NCI-H748 (cell line): ENCODE measurements at regions not wholly inside any gene's neighbourhood (a gene's known extent, or its start where the extent isn't known, plus 50 kb on each side); places are given as distances from the start of the nearest gene placed in this dataset.
"Not testable (repeated sequence)": the region's sequence is repeated elsewhere in the genome, so short reads cannot be mapped to it uniquely, and the experiment has no call there.

Source experiments
- DNase-seq: peaks from one replicate; lab custom pipeline; 2025; ENCODE audit not compliant: unreplicated experiment; lab: John Stamatoyannopoulos, UW

DNA sequence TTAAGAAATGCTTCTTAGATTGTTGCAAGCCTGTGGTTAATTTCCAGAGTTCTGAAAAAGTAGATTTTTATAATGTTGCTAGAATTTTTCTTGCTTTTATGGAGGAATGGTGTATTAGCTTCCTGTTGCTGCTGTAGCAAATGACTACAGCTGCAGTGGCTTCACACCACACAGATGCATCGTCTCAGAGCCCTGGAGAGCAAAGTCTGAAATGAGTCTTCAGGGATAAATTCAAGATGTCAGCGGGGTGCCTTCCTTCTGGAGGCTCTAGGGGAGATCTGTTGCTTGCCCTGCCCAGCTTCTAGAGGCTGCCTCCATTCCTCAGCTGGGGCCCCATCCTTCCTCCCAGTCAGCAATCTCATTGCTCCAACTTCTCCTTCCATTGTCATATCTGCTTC lies 187.8 kb downstream of the ZNF516 start:
- DNase-seq, result no peak

DNA sequence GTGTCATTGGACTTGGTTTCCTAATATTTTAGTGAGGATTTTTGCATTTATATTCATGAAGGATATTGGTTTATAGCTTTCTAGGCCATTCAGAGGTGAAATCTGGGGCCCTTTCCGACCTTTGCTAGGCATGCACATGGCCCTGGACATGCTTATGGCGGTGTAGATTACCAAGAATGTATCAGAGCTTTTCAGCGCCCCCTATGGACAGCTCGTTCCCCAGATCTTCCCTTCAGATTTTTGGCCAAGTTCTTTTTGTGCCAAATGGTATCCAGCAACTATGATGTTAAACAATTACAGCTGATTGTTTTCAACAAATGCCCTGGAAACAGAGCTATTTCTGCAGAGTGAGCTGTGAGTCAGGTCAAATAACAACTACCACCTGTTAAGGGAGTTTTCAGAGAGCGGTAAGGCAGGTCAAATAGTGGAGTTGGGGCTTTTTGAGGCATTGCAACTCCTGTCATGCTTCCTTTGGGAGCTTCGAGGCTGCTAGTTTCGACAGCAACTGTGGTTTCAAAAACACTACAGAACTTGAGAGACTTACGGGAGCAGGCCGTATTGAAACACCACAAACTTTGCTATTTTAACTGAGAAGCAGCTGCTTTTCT lies 188.3 kb downstream of the ZNF516 start:
- DNase-seq, result no peak

DNA sequence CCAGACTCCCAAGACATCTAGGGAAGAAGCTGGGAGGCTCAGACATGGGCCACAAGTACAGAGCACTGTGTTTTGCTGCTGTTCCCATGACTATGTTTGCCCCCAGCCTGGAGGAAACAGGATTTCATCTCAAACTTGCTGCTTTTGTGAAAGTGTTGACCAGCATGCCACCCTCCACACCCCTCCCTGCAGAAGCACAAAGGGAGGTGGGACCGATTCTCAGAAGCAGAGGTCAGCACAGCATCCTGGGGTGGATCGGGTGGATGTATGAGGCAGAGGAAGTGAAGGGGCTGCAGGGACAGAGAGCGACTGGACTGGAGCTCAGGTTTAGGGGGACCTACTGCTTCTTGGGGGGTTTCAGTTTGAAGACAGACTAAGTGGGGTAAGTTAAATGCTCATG lies 209.2 kb downstream of the ZNF516 start:
- no peak for DNase-seq

DNA sequence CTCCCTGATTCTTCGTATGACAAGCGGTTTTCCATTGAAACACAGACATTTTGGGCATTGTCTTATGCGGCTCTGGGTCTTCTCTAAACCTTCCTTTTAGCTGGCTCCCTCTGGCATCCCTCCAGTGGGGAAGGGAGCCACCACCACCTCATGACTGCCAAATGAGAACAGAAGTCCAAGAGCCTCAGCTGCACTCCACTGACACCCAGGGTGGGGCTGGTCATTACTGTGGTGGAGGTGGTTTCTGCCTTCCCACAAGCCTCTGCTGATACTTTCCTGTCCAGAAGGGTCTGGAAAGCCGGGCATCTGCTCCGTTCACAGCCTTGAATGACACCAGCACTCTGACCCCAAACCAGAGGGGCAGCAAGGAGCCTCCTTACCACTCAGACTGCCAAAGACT lies 213.5 kb downstream of the ZNF516 start:
- no peak for DNase-seq

DNA sequence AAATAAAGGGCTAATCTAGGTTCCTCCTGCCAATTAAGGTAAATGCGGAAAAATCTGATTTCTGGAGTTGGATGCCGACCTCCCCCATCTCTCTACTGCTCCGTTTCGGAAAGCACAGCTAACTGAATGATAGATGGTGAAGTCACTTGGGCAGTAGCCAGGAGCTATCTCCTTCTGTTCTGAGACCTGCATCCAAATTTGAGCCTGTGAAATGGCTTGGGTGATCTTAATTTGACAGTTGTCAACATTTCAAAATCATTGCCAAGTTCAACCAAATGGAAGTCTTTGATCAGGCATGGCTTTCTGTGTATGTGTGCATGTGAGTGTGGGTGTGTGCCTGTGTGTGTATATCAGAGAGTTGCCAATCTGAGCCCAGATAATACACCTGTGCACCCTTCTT lies 217.2 kb downstream of the ZNF516 start:
- DNase-seq, result no peak

DNA sequence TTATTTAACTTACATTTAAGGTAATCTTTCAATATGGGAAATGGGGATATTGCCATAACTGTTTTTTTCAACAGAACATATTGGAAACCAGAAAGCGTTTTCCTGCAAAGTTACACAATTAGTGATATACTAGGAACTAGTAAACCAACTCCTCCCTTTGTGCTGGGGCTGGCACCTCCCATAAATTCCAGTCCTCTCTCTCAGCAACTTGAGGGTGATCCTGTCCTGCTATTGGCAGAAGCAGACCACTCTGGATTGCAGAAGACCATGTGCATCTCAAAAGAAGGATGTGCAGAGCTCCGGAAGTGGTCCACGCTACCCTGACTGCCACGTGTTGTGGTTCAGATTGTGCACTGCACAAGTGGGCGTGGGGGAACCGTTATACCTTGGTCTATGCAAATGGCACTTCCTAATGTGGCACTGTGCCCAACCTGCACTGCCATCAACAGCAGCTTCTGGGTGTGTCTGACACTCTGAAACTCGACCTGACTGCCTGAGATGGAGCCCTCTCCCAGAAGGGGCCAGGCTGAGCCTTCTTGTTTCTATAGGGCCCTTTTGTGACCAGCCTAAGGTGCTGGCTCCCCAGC lies 219.2 kb downstream of the ZNF516 start:
- DNase-seq, result peak; percentile 28

DNA sequence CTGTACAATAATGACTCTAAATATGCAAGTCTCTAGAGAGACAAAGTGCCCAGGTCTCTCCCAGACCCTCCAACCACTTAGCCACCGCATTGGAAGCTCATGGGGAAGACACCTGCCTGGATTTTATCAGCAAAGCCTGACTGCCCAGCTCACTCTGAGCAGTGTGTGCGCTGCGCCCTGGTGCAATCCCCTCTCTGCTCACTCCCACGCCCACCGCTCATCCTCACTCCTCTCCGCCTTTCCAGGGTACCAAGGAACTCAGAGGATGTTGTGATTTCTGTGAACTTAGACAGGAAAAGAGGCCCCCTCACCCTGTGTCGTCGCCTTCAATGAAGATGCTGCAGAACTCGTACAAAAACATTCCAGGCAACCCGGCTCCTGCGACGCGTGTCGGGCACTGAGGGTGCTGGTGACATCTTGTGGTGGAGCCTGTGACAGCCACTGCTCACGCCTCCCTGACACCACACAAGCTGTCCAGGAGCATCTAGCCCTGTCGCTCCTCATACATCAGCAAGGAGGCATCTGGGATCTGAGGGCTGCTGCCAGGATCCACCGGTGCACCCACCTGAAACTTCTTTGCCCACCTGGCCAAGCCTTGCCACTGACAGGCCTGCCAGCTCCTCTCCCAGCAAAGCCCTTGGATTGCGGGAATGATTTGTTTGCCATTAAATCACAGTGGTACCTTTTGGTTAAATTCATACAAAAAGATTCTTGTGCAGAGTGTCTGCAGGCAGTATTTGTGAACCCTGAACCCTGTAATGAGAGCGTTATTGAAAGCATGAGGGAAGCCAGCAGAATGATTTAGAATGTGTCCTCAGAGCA lies 220.4 kb downstream of the ZNF516 start:
- DNase-seq, result peak; percentile 69

DNA sequence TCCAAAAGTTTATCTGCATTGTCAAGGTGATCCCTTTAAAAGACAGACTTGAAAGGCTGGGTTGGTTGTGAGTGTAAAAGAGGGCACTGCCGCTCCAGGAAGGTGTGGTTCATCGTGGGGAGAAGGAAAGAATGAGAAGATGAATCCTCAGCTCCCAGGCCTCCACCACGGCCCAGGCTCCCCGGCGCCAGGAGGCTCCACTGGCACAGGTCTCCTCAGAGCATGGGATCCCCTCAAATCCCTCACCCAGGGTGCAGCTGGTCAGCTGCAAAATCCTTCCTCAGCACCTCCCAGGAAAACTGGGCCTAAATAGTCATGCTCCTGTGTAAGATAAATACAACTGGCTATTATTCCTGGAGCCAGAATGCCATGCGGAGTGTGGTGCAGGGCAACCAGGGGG lies 221.1 kb downstream of the ZNF516 start:
- DNase-seq, result no peak

DNA sequence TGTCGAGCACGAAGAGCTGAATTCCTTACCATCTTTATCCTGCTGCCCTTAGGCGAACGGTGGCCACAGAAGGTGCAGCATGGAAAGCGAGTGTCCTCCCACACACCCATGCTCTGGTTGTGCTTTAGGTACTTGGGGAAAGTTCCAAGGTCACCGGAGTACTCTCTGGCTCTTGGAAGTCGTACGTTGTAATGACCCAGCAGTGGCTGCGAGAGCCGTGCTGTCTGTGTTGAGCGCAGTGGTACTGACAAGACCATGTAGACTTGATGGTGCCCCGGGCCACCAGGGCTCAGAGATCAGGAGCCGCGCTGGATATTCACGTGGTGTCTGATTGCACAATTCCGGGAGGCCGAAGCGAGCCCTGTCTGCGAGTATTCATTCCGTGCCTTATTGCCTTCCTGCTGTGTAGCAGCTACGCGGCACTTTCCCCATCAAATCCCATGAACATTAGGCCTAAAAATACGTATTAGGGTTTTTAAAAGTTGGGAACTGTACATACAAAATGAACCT lies 222.0 kb downstream of the ZNF516 start:
- no peak for DNase-seq

DNA sequence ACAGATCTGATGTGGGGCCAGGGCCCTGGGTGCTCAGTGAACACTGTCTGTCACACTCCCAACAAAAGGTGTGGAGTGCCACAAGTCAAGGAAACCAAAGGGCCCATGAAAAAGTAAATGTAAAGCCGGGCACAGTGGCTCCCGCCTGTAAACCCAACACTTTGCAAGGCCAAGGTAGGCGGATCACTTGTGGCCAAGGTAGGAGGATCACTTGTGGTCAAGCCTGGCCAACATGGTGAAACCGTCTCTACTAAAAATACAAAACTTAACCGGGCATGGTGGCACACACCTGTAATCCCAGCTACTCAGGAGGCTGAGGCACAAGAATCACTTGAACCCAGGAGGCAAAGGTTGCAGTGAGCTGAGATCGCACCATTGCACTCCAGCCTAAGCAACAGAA lies 227.6 kb downstream of the ZNF516 start:
- not testable (repeated sequence) for DNase-seq

DNA sequence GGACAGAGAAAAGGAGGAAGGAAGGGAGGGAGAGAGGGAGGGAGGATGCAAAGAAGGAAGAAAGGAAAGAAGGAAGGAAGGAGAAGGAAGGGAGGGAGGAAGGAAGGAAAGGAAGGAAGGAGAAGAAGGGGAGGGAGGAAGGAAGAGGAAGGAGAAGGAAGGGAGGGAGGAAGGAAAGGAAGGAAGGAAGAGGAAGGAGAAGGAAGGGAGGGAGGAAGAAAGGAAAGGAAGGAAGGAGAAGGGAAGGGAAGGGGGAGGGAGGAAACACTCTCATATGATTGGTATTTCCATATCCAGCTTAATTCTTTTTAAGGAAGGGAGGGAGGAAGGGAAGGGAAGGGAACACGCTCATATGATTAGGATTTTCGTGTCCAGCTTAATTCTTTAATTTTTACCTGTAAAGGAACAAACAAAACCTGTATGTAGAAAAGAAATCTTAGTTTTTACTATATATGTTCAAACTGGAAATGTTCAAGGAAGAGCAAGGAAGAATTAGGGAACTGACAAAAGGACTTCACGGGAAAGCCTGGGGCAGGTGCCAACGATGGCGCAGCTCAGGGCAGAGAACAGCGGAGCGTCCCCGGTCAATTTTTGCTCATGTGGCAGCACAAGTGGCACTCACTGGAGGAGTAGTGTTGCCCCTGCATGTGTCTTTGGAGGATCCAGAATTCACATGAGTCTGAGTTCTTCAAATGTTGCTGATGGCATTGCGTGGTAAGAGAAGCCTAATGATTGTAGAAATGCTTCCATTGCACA lies 228.6 kb downstream of the ZNF516 start:
- DNase-seq, result no peak

DNA sequence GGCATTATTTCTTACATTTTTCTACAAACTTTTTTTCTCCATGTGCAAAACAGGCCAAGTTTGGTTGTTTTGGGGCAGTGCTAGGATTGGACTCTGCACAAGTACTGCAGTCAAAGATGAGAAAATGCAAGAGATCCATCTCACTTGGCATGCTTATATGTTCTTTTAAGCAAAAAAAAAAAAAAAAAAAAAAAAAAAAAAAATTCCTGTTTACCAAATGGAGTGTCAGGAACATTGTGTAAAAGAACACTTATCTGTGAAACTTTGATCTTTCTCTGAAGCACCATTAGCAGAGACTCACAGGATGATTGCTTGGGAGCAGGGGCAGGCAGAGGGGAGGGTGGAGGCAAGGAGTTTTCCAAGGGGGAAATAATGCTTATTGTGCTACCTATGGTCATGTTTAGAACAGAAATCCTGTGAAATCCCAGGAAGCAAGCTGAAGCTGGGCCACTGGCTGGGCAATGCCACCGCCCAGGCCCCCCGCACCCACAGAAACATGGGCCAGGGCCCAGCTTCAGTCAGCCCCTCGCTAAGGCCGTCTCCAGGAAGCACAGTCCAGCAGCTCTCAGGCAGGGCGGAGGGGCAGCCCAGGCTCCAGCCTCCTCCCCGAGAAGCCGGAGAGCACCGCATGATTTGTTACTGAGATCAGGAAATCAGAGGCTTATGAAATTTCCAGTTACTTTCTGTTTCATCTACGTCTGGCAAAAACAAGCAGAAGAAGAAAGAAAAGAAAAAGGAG lies 229.4 kb downstream of the ZNF516 start:
- DNase-seq, result no peak

DNA sequence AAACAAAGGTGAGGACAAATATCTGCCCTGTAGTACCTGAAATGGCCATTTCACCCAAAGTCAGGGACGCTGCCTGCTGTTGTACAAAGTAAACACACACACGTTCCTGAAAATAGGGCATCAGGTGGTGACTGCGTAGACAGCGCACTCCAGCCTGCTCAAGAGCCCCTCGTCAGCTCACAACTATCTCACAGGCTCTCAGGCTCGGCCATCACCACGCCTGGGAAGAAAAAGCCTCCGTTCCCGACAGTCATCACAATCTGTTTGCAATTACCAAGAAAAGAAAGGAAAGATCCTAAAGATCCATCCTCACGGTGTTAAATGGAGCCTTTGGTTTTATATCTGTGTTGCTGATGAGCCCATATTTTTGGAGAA lies 230.2 kb downstream of the ZNF516 start:
- no peak for DNase-seq

DNA sequence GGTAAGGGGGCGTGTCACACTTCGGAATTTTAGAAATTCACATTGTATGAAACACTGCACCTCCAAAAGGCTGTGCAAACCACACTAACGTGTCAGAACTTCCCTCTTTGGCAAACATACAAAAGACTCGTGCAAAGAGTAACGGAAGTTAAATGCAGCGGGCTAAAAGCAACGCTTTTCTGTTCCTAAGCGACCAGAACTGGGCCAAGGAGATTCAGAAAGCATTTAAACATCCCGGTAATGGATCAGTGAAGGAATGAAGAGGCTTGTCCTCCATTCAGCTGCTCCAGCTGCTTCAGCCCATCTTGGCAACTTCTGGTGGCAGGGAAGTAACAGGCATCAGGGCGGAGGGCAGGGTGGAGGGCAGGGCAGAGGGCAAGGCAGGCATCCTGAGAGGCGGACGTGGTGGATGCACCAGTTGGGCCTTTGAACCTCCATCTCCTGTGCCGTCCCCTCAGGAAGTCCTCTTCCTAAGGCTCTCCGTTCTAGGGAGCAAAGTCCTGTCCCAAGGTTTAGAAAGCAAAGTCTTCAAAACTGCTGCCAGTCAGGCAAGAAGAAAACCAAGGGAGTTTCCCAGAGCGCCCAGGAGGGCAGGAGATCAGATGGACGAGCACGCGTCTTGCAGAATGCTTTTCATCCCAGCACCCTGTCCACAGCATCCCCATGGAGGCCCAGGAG lies 230.7 kb downstream of the ZNF516 start:
- no peak for DNase-seq

DNA sequence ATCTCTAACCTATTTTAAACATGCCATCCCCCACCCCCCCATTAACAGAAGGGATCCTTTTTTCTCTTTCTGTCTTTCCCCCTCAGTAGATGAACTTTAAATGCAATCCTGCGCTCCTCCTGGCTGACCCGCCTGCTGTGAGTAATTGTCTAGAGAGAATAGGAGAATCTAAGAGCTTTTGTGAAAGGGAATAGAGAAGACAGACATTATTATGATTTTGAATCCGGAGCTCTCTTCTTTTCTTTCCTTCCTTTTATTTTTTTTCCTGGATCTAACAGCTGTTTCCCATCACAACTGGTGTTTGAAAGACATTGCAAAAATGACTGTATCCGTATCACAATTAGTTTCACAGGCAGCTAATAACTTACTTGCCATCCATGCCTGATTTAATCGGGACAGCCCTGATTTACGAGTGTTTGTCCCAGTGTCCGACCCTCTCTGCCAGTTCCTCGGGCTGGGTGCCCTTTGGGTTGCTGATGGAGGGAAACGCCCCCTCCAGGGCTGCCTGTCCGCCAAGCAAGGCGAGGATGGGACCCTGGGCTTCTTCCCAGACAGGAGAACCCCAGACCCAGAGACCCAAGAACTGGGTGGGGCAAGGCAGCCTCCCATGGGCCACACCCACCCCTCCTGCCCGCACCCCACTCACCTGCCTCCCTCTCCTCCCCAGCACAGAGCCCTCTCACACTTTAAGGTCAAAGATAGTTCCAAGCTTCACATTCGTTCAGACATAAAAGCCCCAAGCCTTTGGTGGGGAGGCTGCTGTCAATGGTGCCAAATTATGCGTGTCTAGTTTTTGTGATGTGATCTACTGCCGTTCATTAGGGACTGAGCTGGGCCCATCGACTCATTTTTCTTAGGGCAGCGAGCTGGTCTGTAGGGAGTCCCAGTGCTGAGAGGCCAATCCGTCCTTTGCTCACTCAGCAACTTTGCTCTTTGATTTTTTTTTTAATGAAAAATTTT lies 231.7 kb downstream of the ZNF516 start:
- DNase-seq, result peak; percentile 54

DNA sequence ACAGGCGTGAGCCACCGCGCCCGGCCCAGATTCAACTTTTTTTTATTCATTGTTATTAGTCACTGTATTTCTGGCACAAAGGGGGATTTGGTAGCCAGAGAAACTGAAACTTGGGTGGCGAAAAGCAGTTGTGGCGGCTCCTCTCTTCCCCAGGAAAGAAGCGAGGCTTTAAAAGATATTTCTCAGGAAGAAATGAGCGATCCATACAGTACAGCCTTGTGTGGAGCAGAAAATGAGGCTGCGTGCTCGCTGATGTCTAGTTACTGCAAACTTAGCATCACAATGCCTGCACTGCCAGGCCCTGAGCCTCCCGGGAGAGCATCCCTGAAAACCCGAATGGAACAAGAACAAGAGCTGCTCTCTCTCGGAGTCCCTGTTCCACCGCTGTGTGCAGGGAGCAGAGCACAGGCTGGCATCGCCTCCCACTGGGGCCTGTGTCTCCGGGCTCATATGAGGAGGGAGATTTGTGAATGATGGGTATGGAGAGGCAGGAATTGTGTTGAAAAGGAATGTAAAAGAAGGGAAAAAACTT lies 234.0 kb downstream of the ZNF516 start:
- no peak for DNase-seq

DNA sequence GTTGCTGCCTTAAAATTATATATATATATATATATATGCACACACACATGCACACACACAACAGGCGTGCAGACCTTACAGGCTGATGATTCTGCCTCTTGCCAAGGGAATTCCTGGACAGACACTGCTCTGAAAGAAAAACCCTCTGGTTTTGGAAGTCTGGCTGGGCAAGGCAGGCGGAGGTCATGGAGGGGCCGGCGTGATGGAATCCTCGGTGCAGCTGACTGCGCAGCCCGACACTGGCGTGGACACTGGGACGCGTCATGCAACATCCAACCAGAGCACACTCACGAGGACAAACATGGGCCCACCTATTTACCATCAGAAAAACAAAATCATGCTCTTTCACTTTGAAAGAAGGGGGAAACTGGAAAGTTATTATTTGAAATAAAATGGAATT lies 235.3 kb downstream of the ZNF516 start:
- no peak for DNase-seq

DNA sequence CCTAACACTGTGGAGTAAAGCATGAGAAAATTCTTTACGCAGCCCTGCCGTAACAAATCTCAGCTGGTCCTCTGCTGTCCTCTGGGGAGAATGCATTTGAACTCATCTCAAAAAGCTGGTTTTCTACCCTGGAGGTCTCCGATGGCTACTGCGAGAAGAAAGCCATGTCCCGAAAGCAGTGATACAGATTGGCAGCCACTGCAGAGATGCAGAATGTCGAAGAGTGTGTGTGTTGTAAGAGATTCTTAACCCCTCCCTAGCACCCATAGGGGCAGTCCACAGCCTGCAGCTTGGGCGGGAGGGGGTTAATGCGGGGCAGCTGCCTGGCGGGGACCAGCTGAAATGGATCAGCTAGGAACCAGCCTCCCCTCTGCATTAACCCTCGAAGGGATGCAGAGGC lies 235.9 kb downstream of the ZNF516 start:
- no peak for DNase-seq

DNA sequence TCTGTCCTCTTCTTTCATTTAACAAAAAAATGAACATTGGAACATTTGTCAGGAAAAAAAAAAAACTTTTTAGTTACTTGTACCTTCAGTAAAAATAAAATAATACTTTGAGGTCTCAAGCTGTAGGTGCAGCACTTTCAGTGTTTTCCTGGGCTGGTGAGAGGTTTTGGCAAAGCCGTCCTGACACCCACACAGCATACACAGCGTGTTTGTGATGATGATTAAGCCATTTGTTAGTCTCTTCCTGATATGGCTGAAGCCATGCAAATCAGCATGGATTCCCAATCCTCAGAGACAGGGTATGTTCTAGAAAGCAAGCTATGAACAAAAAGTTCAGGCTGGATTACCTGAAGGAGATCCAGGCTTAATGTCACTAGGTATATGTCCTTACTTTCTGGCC lies 236.8 kb downstream of the ZNF516 start:
- no peak for DNase-seq
